OCI-LY7 (cell line): ENCODE measurements at regions not wholly inside any gene's neighbourhood (a gene's known extent, or its start where the extent isn't known, plus 50 kb on each side); places are given as distances from the start of the nearest gene placed in this dataset.

Experiments used
- CTCF ChIP-seq: fragments of 200-600 bp; sonication (generic); conservative IDR thresholded peaks from 2 replicates; pipeline ENCODE4 v1.5.1; 2014; ENCODE audit warnings: mild to moderate bottlenecking, antibody characterized with exemption, low read length, moderate library complexity, mixed read lengths
- EZH2phosphoT487 ChIP-seq: fragments of 200-600 bp; sonication (generic); IDR thresholded peaks from 2 replicates; pipeline ENCODE4 v1.6.1; 2018; ENCODE audit warnings: low read depth, borderline replicate concordance, mild to moderate bottlenecking, mixed run types, antibody characterized with exemption, low read length, moderate library complexity, mixed read lengths

GRCh38 chr13:33710924-33711323, 107.0 kb upstream of the RFC3 start:
- TF ChIP-seq CTCF (peak; percentile 55), EZH2phosphoT487 (no peak)
